ENCODE measurements at regions not wholly inside any gene's neighbourhood (a gene's known extent, or its start where the extent isn't known, plus 50 kb on each side); places are given as distances from the start of the nearest gene placed in this dataset.

DNA sequence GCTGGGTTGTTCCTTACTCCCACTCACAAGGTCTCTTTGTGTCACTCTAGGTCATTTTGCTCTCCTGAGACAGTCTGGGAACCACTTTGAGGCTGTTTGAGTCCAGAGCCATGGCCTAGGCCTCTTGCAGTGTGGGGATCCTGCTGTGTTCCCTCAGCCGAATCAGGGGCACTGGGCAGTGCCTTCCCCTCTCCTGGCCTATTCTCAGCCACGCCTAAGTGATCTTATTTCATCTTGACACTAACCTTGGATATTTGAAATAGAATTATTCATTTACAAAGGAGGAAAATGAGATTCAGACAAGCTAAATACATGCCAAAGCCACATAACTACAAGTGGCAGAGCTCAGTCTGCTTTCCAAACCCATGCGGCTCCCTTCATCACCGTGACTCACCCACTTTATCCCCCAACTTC is 557.2 kb upstream of the TBL1XR1 start:
- H3K79me2 ChIP-seq (replicated peaks; ENCODE audit: insufficient read depth, low read length) = no peaks in the 10 kb centered on the region
- TF ChIP-seq MXI1 (conservative IDR thresholded peaks at IDR 0.05; ENCODE audit: poor library complexity, severe bottlenecking) = no peak
- TF ChIP-seq, protein P1, sequence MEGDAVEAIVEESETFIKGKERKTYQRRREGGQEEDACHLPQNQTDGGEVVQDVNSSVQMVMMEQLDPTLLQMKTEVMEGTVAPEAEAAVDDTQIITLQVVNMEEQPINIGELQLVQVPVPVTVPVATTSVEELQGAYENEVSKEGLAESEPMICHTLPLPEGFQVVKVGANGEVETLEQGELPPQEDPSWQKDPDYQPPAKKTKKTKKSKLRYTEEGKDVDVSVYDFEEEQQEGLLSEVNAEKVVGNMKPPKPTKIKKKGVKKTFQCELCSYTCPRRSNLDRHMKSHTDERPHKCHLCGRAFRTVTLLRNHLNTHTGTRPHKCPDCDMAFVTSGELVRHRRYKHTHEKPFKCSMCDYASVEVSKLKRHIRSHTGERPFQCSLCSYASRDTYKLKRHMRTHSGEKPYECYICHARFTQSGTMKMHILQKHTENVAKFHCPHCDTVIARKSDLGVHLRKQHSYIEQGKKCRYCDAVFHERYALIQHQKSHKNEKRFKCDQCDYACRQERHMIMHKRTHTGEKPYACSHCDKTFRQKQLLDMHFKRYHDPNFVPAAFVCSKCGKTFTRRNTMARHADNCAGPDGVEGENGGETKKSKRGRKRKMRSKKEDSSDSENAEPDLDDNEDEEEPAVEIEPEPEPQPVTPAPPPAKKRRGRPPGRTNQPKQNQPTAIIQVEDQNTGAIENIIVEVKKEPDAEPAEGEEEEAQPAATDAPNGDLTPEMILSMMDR (IDR thresholded peaks at IDR 0.05; ENCODE audit: poor library complexity, severe bottlenecking) = no peak
- no peak for TF ChIP-seq SMC3 (conservative IDR thresholded peaks at IDR 0.05; ENCODE audit: poor library complexity)
- H3K36me3 ChIP-seq (ENCODE audit: insufficient read depth, low read length) = no peaks in the 10 kb centered on the region
- no peaks in the 10 kb centered on the region for H3K27me3 ChIP-seq (ENCODE audit: insufficient read depth, low read depth, low read length)
- H2AFZ ChIP-seq (ENCODE audit: low read depth, low read length) = no peak overlapping the region
- no peak overlapping the region for H3K9ac ChIP-seq (ENCODE audit: low read length)
- no peak overlapping the region for H3K27ac ChIP-seq (ENCODE audit: low read length)
- no peaks in the 10 kb centered on the region for H3K9me3 ChIP-seq (ENCODE audit: low read length)
- H3K9me2 ChIP-seq (ENCODE audit: insufficient read depth, low read length) = no peaks in the 10 kb centered on the region
- no peak overlapping the region for H3K4me3 ChIP-seq (ENCODE audit: low read length)
- no peak overlapping the region for H3K4me2 ChIP-seq (ENCODE audit: low read length)
- H3F3A ChIP-seq (ENCODE audit: insufficient read depth, low read length, poor library complexity, severe bottlenecking) = no peaks in the 10 kb centered on the region
- H4K20me1 ChIP-seq (ENCODE audit: insufficient read depth) = no peaks in the 10 kb centered on the region

DNA sequence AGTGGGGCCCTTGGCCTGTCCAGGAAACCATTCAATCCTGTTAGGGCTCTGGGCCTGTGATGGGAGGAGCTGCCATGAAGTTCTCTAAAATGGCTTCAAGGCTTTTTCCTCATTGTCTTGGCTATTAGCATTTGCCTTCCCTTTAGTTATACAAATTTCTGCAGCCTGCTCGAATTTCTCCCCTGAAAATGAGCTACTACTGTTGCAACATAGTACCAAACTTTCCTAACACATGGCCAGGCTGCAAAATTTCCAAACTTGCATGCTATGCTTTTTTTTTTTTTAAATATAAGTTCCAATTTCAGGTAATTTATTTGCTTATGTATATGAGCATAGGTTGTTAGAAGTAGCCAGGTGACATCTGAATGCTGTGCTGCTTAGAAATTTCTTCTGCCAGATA is 560.8 kb upstream of the TBL1XR1 start:
- H4K20me1 ChIP-seq (ENCODE audit: insufficient read depth) = no peaks in the 10 kb centered on the region
- no peaks in the 10 kb centered on the region for H3K9me3 ChIP-seq (ENCODE audit: low read length)
- no peaks in the 10 kb centered on the region for H3K27me3 ChIP-seq (ENCODE audit: insufficient read depth, low read depth, low read length)
- no peaks in the 10 kb centered on the region for H3K79me2 ChIP-seq (replicated peaks; ENCODE audit: insufficient read depth, low read length)
- H3K9ac ChIP-seq (ENCODE audit: low read length) = no peak overlapping the region
- H3F3A ChIP-seq (ENCODE audit: insufficient read depth, low read length, poor library complexity, severe bottlenecking) = no peaks in the 10 kb centered on the region
- H3K9me2 ChIP-seq (ENCODE audit: insufficient read depth, low read length) = no peaks in the 10 kb centered on the region
- no peak overlapping the region for H3K4me3 ChIP-seq (ENCODE audit: low read length)
- no peaks in the 10 kb centered on the region for H3K36me3 ChIP-seq (ENCODE audit: insufficient read depth, low read length)
- no peak overlapping the region for H3K4me2 ChIP-seq (ENCODE audit: low read length)
- TF ChIP-seq, protein P1 (IDR thresholded peaks at IDR 0.05; ENCODE audit: poor library complexity, severe bottlenecking) = no peak
- no peak for TF ChIP-seq TAF1 (IDR thresholded peaks at IDR 0.05; ENCODE audit: low read depth)
- no peak for TF ChIP-seq SMC3 (conservative IDR thresholded peaks at IDR 0.05; ENCODE audit: poor library complexity)
- TF ChIP-seq POLR2AphosphoS5 (IDR thresholded peaks at IDR 0.05) = no peak
- TF ChIP-seq EP300 (conservative IDR thresholded peaks at IDR 0.05; ENCODE audit: poor library complexity, severe bottlenecking) = no peak
- TF ChIP-seq, protein P2, sequence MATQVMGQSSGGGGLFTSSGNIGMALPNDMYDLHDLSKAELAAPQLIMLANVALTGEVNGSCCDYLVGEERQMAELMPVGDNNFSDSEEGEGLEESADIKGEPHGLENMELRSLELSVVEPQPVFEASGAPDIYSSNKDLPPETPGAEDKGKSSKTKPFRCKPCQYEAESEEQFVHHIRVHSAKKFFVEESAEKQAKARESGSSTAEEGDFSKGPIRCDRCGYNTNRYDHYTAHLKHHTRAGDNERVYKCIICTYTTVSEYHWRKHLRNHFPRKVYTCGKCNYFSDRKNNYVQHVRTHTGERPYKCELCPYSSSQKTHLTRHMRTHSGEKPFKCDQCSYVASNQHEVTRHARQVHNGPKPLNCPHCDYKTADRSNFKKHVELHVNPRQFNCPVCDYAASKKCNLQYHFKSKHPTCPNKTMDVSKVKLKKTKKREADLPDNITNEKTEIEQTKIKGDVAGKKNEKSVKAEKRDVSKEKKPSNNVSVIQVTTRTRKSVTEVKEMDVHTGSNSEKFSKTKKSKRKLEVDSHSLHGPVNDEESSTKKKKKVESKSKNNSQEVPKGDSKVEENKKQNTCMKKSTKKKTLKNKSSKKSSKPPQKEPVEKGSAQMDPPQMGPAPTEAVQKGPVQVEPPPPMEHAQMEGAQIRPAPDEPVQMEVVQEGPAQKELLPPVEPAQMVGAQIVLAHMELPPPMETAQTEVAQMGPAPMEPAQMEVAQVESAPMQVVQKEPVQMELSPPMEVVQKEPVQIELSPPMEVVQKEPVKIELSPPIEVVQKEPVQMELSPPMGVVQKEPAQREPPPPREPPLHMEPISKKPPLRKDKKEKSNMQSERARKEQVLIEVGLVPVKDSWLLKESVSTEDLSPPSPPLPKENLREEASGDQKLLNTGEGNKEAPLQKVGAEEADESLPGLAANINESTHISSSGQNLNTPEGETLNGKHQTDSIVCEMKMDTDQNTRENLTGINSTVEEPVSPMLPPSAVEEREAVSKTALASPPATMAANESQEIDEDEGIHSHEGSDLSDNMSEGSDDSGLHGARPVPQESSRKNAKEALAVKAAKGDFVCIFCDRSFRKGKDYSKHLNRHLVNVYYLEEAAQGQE (IDR thresholded peaks at IDR 0.05; ENCODE audit: borderline replicate concordance) = no peak
- no peak for TF ChIP-seq MXI1 (conservative IDR thresholded peaks at IDR 0.05; ENCODE audit: poor library complexity, severe bottlenecking)
- no peak for TF ChIP-seq RAD21 (conservative IDR thresholded peaks at IDR 0.05)
- no peak for TF ChIP-seq EZH2 (IDR thresholded peaks at IDR 0.05; ENCODE audit: borderline replicate concordance, insufficient read depth, low read length, poor library complexity, severe bottlenecking)
- no peak overlapping the region for H3K27ac ChIP-seq (ENCODE audit: low read length)
- H2AFZ ChIP-seq (ENCODE audit: low read depth, low read length) = no peak overlapping the region

All from neural cell (in vitro differentiated cells).